Hepatocyte (in vitro differentiated cells): ENCODE measurements at regions not wholly inside any gene's neighbourhood (a gene's known extent, or its start where the extent isn't known, plus 50 kb on each side); places are given as distances from the start of the nearest gene placed in this dataset.

ENCODE experiments used
- DNase-seq: peaks from one replicate; pipeline ENCODE4 v3.0.0-alpha.2; 2016; ENCODE audit warnings: low spot score
- H2AFZ ChIP-seq: fragments of 200-600 bp; sonication (generic); 2 replicates; pipeline ENCODE4 v1.6.0; 2016; ENCODE audit warnings: antibody characterized with exemption, mild to moderate bottlenecking
- H3K27ac ChIP-seq: fragments of 200-600 bp; sonication (generic); 2 replicates; pipeline ENCODE4 v1.5.1; 2016; ENCODE audit warnings: mild to moderate bottlenecking
- H3K27me3 ChIP-seq: fragments of 200-600 bp; sonication (generic); 2 replicates; pipeline ENCODE4 v1.6.1; 2016
- H3K36me3 ChIP-seq: fragments of 200-600 bp; sonication (generic); replicated peaks from 2 replicates; pipeline ENCODE4 v1.5.1; 2016; ENCODE audit warnings: low read depth; ENCODE audit not compliant: insufficient read depth
- H3K4me1 ChIP-seq: fragments of 200-600 bp; sonication (generic); 2 replicates; pipeline ENCODE4 v1.5.1; 2016; ENCODE audit warnings: mild to moderate bottlenecking, moderate library complexity; ENCODE audit not compliant: insufficient read depth
- H3K4me2 ChIP-seq: fragments of 200-600 bp; sonication (generic); 2 replicates; pipeline ENCODE4 v1.6.0; 2016
- H3K4me3 ChIP-seq: fragments of 200-600 bp; sonication (generic); 2 replicates; pipeline ENCODE4 v1.5.1; 2016; ENCODE audit warnings: mild to moderate bottlenecking
- H3K79me2 ChIP-seq: fragments of 200-600 bp; sonication (generic); 2 replicates; pipeline ENCODE4 v1.6.0; 2017; ENCODE audit warnings: mild to moderate bottlenecking
- H3K9me2 ChIP-seq: fragments of 200-600 bp; sonication (generic); replicated peaks from 2 replicates; pipeline ENCODE4 v1.6.0; 2017; ENCODE audit warnings: mild to moderate bottlenecking; ENCODE audit not compliant: insufficient read depth
- H3K9me3 ChIP-seq: fragments of 200-600 bp; sonication (generic); 2 replicates; pipeline ENCODE4 v1.5.1; 2016; ENCODE audit warnings: low read depth, mild to moderate bottlenecking
- H4K20me1 ChIP-seq: fragments of 200-600 bp; sonication (generic); 2 replicates; pipeline ENCODE4 v1.6.0; 2016; ENCODE audit warnings: mild to moderate bottlenecking; ENCODE audit not compliant: insufficient read depth, poor library complexity, severe bottlenecking
- CTCF ChIP-seq: fragments of 200-600 bp; sonication (generic); IDR thresholded peaks from 2 replicates; pipeline ENCODE4 v1.5.1; 2016; ENCODE audit warnings: antibody characterized with exemption, mild to moderate bottlenecking; ENCODE audit not compliant: poor library complexity
- EZH2 ChIP-seq: fragments of 200-600 bp; sonication (generic); IDR thresholded peaks from 2 replicates; pipeline ENCODE4 v1.6.1; 2016; ENCODE audit warnings: antibody characterized with exemption, mild to moderate bottlenecking, borderline replicate concordance
- EZH2phosphoT487 ChIP-seq: fragments of 200-600 bp; sonication (generic); IDR thresholded peaks from one replicate; pipeline ENCODE4 v1.6.1; 2018; ENCODE audit warnings: antibody characterized with exemption, mild to moderate bottlenecking, low read depth, moderate library complexity; ENCODE audit not compliant: unreplicated experiment, severe bottlenecking
- WGBS: methylation state at CpG from one replicate; pipeline ENCODE4 v1.1.6; 2016; ENCODE audit warnings: low lambda C conversion rate; ENCODE audit errors: missing lambda C conversion rate; 5-methylcytosine and 5-hydroxymethylcytosine counted together

DNA sequence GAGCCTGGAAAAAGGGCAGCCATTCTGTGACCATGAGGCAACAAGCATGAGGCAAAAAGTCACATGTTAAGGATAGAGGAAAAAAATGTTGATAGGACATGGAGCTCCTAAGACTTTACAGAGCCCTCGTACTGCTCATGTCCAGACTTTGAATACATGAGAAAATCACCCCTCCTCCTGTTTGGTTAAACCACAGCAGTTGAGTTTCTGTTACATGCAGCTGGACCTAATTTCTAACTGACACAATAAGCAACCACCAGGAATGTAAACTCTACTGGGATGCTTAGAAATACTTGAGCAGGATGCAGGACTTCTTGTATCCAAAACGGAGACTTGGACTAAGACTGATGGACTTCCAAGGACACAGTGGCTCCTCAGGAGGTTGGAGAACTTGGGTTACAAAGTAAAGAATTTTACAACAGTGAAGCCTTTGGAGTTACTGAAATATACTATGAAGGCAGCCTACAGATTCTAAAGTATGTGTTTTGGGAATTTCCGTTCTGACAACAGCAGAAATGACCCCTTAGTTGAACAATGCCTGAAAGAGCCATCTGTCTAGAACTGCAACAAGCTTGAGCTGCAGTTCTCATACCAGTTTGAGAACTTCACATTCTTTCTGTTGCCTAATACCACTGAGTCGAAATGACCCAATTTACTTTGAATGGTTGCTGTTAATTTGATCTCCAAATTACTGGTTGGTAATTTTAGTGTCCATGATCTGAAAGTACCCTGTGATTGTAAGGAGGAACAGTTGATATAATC, 268.9 kb downstream of the PIK3R1 start:
- no peak for TF ChIP-seq EZH2
- no peak for TF ChIP-seq EZH2phosphoT487
- TF ChIP-seq CTCF: no peak
- no peaks in the 10 kb centered on the region for H3K79me2 ChIP-seq
- WGBS: 79% methylated on average over 4 of the region's 4 CpGs
- no peaks in the 10 kb centered on the region for H4K20me1 ChIP-seq
- no peak overlapping the region for H2AFZ ChIP-seq
- peaks cover 5% of the 10 kb centered on the region for H3K4me1 ChIP-seq
- H3K9me3 ChIP-seq: no peaks in the 10 kb centered on the region
- H3K27ac ChIP-seq: no peak overlapping the region
- no peak overlapping the region for H3K4me3 ChIP-seq
- H3K36me3 ChIP-seq: no peaks in the 10 kb centered on the region
- no peaks in the 10 kb centered on the region for H3K27me3 ChIP-seq
- no peak overlapping the region for H3K4me2 ChIP-seq
- DNase-seq: no peak
- H3K9me2 ChIP-seq: no peaks in the 10 kb centered on the region

GRCh38 chr5:68489556-68489955, 274.0 kb downstream of the PIK3R1 start:
- H3K4me1 ChIP-seq: no peaks in the 10 kb centered on the region
- no peak overlapping the region for H3K27ac ChIP-seq
- no peaks in the 10 kb centered on the region for H3K27me3 ChIP-seq
- WGBS: 93% methylated on average over 1 of the region's 1 CpG
- DNase-seq: no peak
- no peaks in the 10 kb centered on the region for H4K20me1 ChIP-seq
- H3K9me2 ChIP-seq: no peaks in the 10 kb centered on the region
- H3K36me3 ChIP-seq: no peaks in the 10 kb centered on the region
- no peaks in the 10 kb centered on the region for H3K9me3 ChIP-seq
- no peaks in the 10 kb centered on the region for H3K79me2 ChIP-seq
- TF ChIP-seq CTCF (no peak), EZH2phosphoT487 (no peak), EZH2 (no peak)
- no peak overlapping the region for H3K4me2 ChIP-seq
- no peak overlapping the region for H3K4me3 ChIP-seq
- H2AFZ ChIP-seq: no peak overlapping the region

- WGBS: 73% methylated on average over 2 of the region's 2 CpGs
- no peak for DNase-seq
- Histone ChIP-seq H3K4me2 (no peak overlapping the region), H4K20me1 (no peaks in the 10 kb centered on the region), H3K9me3 (no peaks in the 10 kb centered on the region), H3K27me3 (no peaks in the 10 kb centered on the region), H3K27ac (no peak overlapping the region), H3K36me3 (no peaks in the 10 kb centered on the region), H3K4me3 (no peak overlapping the region), H3K79me2 (no peaks in the 10 kb centered on the region), H3K9me2 (no peaks in the 10 kb centered on the region), H3K4me1 (no peaks in the 10 kb centered on the region), H2AFZ (no peak overlapping the region)
- TF ChIP-seq EZH2phosphoT487 (no peak), CTCF (no peak), EZH2 (no peak)
These were observed 274.9 kb downstream of the PIK3R1 start for GRCh38 chr5:68490406-68490805.
